Upper lobe of left lung (tissue), 6 donors: ENCODE measurements at regions not wholly inside any gene's neighbourhood (a gene's known extent, or its start where the extent isn't known, plus 50 kb on each side); places are given as distances from the start of the nearest gene placed in this dataset.
A peak's percentile ranks its signal among the peaks of the same experiment; 100 is the strongest.

Experiments used
- ATAC-seq, 2 donors: fragments of 200-7000 bp; cut with Tn5 transposase; one replicate each; pipeline ENCODE4 v1.9.1; 2022; ENCODE audit warnings: mild to moderate bottlenecking in 2 of 2, moderate library complexity in 2 of 2; ENCODE audit not compliant: low FRiP score in 2 of 2
- DNase-seq, 2 donors: peaks; one replicate each; pipeline ENCODE4 v3.0.0-alpha.2; 2019 to 2020
- H3K27ac ChIP-seq, 4 donors: fragments of 200-600 bp; sonication (generic); one replicate each; pipeline ENCODE4 v1.5.1; 2016 to 2019
- H3K27me3 ChIP-seq, 4 donors: fragments of 200-600 bp; sonication (generic); one replicate each; pipeline ENCODE4 v1.5.1; 2017 to 2019
- H3K36me3 ChIP-seq, 4 donors: fragments of 200-600 bp; sonication (generic); one replicate each; pipeline ENCODE4 v1.5.1; 2016 to 2019
- H3K4me1 ChIP-seq, 4 donors: fragments of 200-600 bp; sonication (generic); one replicate each; pipeline ENCODE4 v1.5.1; 2018 to 2019
- H3K4me3 ChIP-seq, 4 donors: fragments of 200-600 bp; sonication (generic); one replicate each; pipeline ENCODE4 v1.5.1; 2017 to 2019; ENCODE audit warnings: mild to moderate bottlenecking in 2 of 4, moderate library complexity in 1 of 4
- H3K9me3 ChIP-seq, 4 donors: fragments of 200-600 bp; sonication (generic); one replicate each; pipeline ENCODE4 v1.5.1; 2018 to 2019
- EP300 ChIP-seq, 4 donors: sonication (generic); formaldehyde crosslinking; IDR thresholded peaks; one replicate each; pipeline ENCODE4 v1.5.1; 2017; ENCODE audit warnings: antibody characterized with exemption in 4 of 4, control low read depth in 2 of 4
- POLR2A ChIP-seq, 4 donors: fragments of 450-650 bp; IDR thresholded peaks; one replicate each; pipeline ENCODE4 v1.5.1; 2016 to 2017; ENCODE audit warnings: antibody characterized with exemption in 4 of 4, mild to moderate bottlenecking in 2 of 4
- POLR2AphosphoS5 ChIP-seq, 2 donors: sonication (generic); formaldehyde crosslinking; IDR thresholded peaks; one replicate each; pipeline ENCODE4 v1.5.1; 2017; ENCODE audit warnings: antibody characterized with exemption in 2 of 2
- WGBS, 2 donors: methylation state at CpG; one replicate each; pipeline ENCODE4 v1.1.5; 2017 to 2018; 5-methylcytosine and 5-hydroxymethylcytosine counted together
- TF ChIP-seq, protein P1 (sequence below), 6 experiments: fragments of 450-650 bp in 4 of 6; fragments of 200-600 bp in 2 of 6; sonication (generic) in 2 of 6; IDR thresholded peaks; one replicate each; pipeline ENCODE4 v1.5.1; 2016 to 2019; ENCODE audit warnings: antibody characterized with exemption in 6 of 6
- donor health status: DM: no; HTN: no; CAD: no; lungs with moderate emphysema.
- donor health status: DM: no; HTN: yes; CAD: no; lungs with severe emphysema.

- Histone ChIP-seq H3K36me3 (no peaks in the 10 kb centered on the region), H3K27ac (no peak overlapping the region), H3K9me3 (no peaks in the 10 kb centered on the region), H3K27me3 (no peaks in the 10 kb centered on the region), H3K4me3 (no peak overlapping the region), H3K4me1 (peaks cover 11 to 22% (median 17%) of the 10 kb centered on the region in 4 donors)
- WGBS, 2 donors = 86 to 89% methylated on average over 14 of the region's 14 CpGs
- TF ChIP-seq, protein P1, sequence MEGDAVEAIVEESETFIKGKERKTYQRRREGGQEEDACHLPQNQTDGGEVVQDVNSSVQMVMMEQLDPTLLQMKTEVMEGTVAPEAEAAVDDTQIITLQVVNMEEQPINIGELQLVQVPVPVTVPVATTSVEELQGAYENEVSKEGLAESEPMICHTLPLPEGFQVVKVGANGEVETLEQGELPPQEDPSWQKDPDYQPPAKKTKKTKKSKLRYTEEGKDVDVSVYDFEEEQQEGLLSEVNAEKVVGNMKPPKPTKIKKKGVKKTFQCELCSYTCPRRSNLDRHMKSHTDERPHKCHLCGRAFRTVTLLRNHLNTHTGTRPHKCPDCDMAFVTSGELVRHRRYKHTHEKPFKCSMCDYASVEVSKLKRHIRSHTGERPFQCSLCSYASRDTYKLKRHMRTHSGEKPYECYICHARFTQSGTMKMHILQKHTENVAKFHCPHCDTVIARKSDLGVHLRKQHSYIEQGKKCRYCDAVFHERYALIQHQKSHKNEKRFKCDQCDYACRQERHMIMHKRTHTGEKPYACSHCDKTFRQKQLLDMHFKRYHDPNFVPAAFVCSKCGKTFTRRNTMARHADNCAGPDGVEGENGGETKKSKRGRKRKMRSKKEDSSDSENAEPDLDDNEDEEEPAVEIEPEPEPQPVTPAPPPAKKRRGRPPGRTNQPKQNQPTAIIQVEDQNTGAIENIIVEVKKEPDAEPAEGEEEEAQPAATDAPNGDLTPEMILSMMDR (IDR thresholded peaks at IDR 0.05) = no peak
- TF ChIP-seq EP300 (IDR thresholded peaks at IDR 0.05) (no peak), POLR2A (IDR thresholded peaks at IDR 0.05) (no peak), POLR2AphosphoS5 (IDR thresholded peaks at IDR 0.05) (no peak)
- no peak for DNase-seq
- no peak for ATAC-seq
Measured at GRCh38 chr10:3838460-3839437, 53.7 kb upstream of the KLF6 start.

DNA sequence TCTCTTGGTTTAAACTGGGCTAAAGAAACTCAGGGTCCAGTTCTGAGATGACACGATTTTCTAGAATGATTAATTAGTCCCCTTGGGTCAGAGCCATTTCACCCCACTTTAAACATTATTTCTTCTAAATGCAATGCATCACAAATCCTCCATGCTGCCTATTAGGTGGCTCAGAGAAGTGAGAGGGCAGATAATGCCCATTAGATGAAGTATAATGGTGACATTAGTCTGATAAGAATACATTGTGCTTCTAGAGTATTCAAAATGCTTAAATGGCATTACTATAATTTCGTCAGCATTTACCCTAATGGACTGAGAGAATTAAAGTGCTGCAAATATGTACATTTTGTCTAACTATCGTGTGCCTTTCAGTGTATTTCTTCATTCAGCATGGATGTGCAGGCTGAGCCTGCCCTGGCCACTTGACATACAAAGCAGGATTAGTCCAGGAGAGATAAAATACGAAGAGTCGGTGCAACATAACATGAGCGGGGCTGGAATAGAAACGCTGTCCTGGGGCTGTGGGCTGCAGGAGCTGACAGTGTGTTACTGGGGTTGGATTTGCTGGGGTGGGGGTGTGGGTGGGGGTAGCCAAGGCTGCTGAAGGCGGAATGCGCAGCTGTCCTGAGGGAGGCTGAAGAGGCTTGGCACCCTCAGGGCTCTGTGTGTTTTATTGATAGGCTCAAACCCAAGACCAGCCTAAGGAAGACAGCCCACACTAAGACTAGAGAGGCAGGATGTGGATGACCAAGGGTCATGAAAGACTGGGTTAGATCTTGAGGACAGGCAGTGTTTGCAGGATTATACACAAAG is 52.8 kb upstream of the KLF6 start:
- peaks cover 11 to 22% (median 17%) of the 10 kb centered on the region in 4 donors for H3K4me1 ChIP-seq
- WGBS, 2 donors = 86 to 90% methylated on average over 9 of the region's 9 CpGs
- H3K9me3 ChIP-seq = no peaks in the 10 kb centered on the region
- no peak overlapping the region for H3K4me3 ChIP-seq
- TF ChIP-seq POLR2A (IDR thresholded peaks at IDR 0.05) (no peak), POLR2AphosphoS5 (IDR thresholded peaks at IDR 0.05) (no peak), EP300 (IDR thresholded peaks at IDR 0.05) (no peak)
- TF ChIP-seq, protein P1 (IDR thresholded peaks at IDR 0.05) = no peak
- H3K27ac ChIP-seq = no peak overlapping the region
- no peaks in the 10 kb centered on the region for H3K36me3 ChIP-seq
- no peaks in the 10 kb centered on the region for H3K27me3 ChIP-seq
- DNase-seq (no peak), ATAC-seq (peak in 1 of 2 donors; percentile 37)

DNA sequence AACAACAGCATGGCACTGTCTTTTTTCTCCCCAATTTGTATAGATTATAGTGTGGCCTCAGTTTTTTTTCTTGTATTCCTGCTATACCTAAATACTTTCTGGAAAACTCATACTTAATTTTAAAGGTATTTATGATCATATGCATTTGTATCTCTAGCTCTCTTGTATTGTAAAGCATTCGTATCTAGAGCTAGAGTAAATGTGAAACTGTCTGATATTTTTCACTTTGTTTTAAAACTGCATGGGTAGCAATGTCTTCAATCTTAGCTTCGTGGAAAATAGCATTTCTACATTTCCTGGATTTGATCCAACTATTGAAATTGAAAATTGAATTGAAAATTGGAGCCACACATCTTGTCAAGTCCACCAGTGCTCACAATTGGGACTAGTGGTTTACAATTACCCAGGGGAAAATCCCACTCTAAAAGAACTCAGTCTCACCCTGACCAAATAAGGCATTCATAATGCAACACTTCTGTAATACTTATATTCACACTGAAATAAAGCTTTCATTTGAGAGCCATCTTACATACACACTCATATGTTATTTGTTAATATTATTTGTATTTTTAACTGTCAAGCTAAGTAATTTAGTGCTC is 51.3 kb upstream of the KLF6 start:
- H3K27ac ChIP-seq = peak overlapping the region in 1 of 4 donors; percentile 27
- 55 to 59% methylated on average over 2 of the region's 2 CpGs for WGBS, 2 donors
- TF ChIP-seq, protein P1 (IDR thresholded peaks at IDR 0.05) = no peak
- TF ChIP-seq POLR2A (IDR thresholded peaks at IDR 0.05) = no peak
- no peak for TF ChIP-seq EP300 (IDR thresholded peaks at IDR 0.05)
- no peak for TF ChIP-seq POLR2AphosphoS5 (IDR thresholded peaks at IDR 0.05)
- DNase-seq (no peak), ATAC-seq (no peak)
- no peaks in the 10 kb centered on the region for H3K9me3 ChIP-seq
- no peaks in the 10 kb centered on the region for H3K27me3 ChIP-seq
- peaks cover 13 to 33% (median 21%) of the 10 kb centered on the region in 4 donors for H3K4me1 ChIP-seq
- H3K36me3 ChIP-seq = no peaks in the 10 kb centered on the region
- H3K4me3 ChIP-seq = no peak overlapping the region

GRCh38 chr10:3835770-3836169 is 50.8 kb upstream of the KLF6 start:
- no peaks in the 10 kb centered on the region for H3K9me3 ChIP-seq
- DNase-seq = peak in 1 of 2 donors; percentile 73
- TF ChIP-seq POLR2AphosphoS5 (IDR thresholded peaks at IDR 0.05) (peak in 1 of 2 donors; percentile 72), EP300 (IDR thresholded peaks at IDR 0.05) (peak in 1 of 4 donors; percentile 28), POLR2A (IDR thresholded peaks at IDR 0.05) (no peak)
- TF ChIP-seq, protein P1 (IDR thresholded peaks at IDR 0.05) = no peak
- ATAC-seq = peak in 1 of 2 donors; percentile 77
- 13 to 19% methylated on average over 6 of the region's 6 CpGs for WGBS, 2 donors
- H3K36me3 ChIP-seq = no peaks in the 10 kb centered on the region
- peaks cover 16 to 39% (median 26%) of the 10 kb centered on the region in 4 donors for H3K4me1 ChIP-seq
- peak overlapping the region in 3 of 4 donors; percentile 23 to 57 (median 27) for H3K27ac ChIP-seq
- no peaks in the 10 kb centered on the region for H3K27me3 ChIP-seq
- H3K4me3 ChIP-seq = no peak overlapping the region
